Esophagus squamous epithelium (tissue), 5 donors: ENCODE measurements at regions not wholly inside any gene's neighbourhood (a gene's known extent, or its start where the extent isn't known, plus 50 kb on each side); places are given as distances from the start of the nearest gene placed in this dataset.

ENCODE experiments used
- DNase-seq: peaks from one replicate; lab custom pipeline; 2025; lab: John Stamatoyannopoulos, UW
- H3K27ac ChIP-seq, 4 donors: fragments of 200-600 bp; sonication (generic); one replicate each; pipeline ENCODE4 v1.5.1; 2016 to 2019; ENCODE audit warnings: mild to moderate bottlenecking in 1 of 4
- H3K27me3 ChIP-seq, 4 donors: fragments of 200-600 bp; sonication (generic); 1 replicate in 3 of 4; 2 replicates in 1 of 4; pipeline versions ENCODE4 v1.5.1 to v1.6.0; 2017 to 2021; ENCODE audit warnings: antibody characterized with exemption in 1 of 4
- H3K36me3 ChIP-seq, 3 donors: fragments of 200-600 bp; sonication (generic); one replicate each; pipeline ENCODE4 v1.5.1; 2016 to 2019
- H3K4me1 ChIP-seq, 3 donors: fragments of 200-600 bp; sonication (generic); one replicate each; pipeline ENCODE4 v1.5.1; 2017 to 2019
- H3K4me3 ChIP-seq, 4 donors: fragments of 200-600 bp; sonication (generic); 1 replicate in 3 of 4; 2 replicates in 1 of 4; pipeline ENCODE4 v1.5.1; 2016 to 2019; ENCODE audit warnings: mild to moderate bottlenecking in 2 of 4, moderate library complexity in 1 of 4
- H3K9me3 ChIP-seq, 3 donors: fragments of 200-600 bp; sonication (generic); one replicate each; pipeline ENCODE4 v1.5.1; 2016 to 2019
- POLR2A ChIP-seq, 4 donors: fragments of 450-650 bp; IDR thresholded peaks; one replicate each; pipeline ENCODE4 v1.6.1; 2017; ENCODE audit warnings: antibody characterized with exemption in 4 of 4, mild to moderate bottlenecking in 4 of 4, moderate library complexity in 3 of 4
- WGBS, 2 donors: methylation state at CpG; one replicate each; pipeline ENCODE4 v1.1.5; 2018; 5-methylcytosine and 5-hydroxymethylcytosine counted together
- intact Hi-C: fragments of 100-400 bp; cut with DNase I; formaldehyde crosslinking; loops from one replicate; pipeline ENCODE4 v1.15.0; 2022
- TF ChIP-seq, protein P1 (sequence below), 6 experiments: fragments of 450-650 bp in 4 of 6; fragments of 200-600 bp in 2 of 6; sonication (generic) in 2 of 6; IDR thresholded peaks; one replicate each; pipeline ENCODE4 v1.5.1; 2016 to 2019; ENCODE audit warnings: antibody characterized with exemption in 6 of 6, mild to moderate bottlenecking in 4 of 6, moderate library complexity in 4 of 6
- donor health status: DM: yes; HTN: yes; CAD: no.

DNA sequence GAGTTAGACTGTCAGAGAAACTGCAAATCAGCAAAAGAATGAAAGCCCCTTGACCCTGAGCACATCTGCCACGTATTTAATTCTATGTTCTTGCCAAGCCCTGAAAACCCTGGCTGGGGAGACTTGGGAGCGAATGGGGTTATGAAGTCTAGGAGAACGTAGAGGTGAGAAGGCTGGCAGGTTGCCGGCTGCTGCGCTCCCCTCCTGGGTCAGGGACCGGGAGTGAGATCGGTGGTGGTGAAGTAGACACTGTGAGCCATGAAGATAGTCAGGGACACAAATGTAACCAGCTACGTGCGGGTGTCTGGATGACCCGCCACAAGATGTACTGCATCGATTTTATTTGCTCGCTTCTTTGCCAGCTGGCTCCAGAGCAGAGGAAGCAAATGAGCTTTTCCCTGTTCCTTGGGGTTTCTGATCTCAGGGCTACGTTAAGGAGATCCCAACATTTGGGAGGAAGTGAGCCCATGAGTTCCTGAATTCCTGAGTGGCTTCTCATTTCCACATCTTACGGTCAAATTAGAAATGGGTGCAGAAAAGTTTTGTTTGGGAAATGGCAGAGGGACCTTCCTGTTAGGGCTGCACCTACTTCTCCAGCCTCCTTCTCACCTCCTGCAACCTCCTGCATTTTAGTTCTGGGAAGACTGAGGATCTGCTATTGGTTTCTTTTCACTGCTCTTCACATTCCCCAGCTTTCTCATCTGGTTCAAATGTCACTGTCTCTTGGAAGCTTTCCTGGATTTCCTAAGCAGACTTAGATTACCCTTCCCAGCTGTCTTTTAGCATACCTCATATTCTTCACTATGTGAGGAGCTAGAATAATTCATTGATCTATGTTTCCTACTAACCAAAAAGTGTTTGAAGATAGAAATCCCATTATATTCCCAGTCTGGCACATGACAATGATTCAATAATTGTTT lies 360.6 kb downstream of the ZNF521 start:
- no peaks in the 10 kb centered on the region for H3K27me3 ChIP-seq
- no peak for TF ChIP-seq POLR2A (IDR thresholded peaks at IDR 0.05)
- TF ChIP-seq, protein P1, sequence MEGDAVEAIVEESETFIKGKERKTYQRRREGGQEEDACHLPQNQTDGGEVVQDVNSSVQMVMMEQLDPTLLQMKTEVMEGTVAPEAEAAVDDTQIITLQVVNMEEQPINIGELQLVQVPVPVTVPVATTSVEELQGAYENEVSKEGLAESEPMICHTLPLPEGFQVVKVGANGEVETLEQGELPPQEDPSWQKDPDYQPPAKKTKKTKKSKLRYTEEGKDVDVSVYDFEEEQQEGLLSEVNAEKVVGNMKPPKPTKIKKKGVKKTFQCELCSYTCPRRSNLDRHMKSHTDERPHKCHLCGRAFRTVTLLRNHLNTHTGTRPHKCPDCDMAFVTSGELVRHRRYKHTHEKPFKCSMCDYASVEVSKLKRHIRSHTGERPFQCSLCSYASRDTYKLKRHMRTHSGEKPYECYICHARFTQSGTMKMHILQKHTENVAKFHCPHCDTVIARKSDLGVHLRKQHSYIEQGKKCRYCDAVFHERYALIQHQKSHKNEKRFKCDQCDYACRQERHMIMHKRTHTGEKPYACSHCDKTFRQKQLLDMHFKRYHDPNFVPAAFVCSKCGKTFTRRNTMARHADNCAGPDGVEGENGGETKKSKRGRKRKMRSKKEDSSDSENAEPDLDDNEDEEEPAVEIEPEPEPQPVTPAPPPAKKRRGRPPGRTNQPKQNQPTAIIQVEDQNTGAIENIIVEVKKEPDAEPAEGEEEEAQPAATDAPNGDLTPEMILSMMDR (IDR thresholded peaks at IDR 0.05), result no peak
- no peak for DNase-seq

DNA sequence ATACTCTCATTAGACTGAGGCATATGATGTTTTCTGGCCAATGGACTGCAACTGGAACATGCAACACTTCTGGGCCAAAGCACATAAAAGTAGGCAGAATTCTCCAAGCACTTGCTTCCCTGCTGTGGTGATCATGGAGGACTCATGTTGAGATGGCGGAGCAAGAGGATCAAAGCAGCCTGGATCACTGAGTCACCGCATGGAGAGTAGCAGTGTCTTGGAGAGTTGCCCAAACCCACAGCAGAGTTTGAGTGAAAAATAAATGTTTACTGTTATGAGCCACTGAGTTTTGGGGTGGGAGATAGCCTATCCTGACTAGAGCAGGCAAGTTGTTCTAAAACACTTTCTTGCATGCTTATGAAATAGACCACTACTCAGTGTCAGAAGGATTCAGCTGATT lies 359.5 kb downstream of the ZNF521 start:
- H3K27me3 ChIP-seq, result no peaks in the 10 kb centered on the region
- H3K4me3 ChIP-seq, result no peak overlapping the region
- no peak overlapping the region for H3K27ac ChIP-seq
- H3K9me3 ChIP-seq, result no peaks in the 10 kb centered on the region
- WGBS, 2 donors, result 93% methylated on average over 2 of the region's 2 CpGs
- no peaks in the 10 kb centered on the region for H3K36me3 ChIP-seq
- TF ChIP-seq POLR2A (IDR thresholded peaks at IDR 0.05), result no peak
- intact Hi-C loops, result no loop called here
- H3K4me1 ChIP-seq, result peaks cover 0 to 10% (median 0%) of the 10 kb centered on the region in 3 donors
- DNase-seq, result no peak

More for the DNA sequence above, 360.6 kb downstream of the ZNF521 start:
- no peak overlapping the region for H3K4me3 ChIP-seq
- peaks cover 0 to 20% (median 0%) of the 10 kb centered on the region in 3 donors for H3K4me1 ChIP-seq
- H3K36me3 ChIP-seq, result no peaks in the 10 kb centered on the region
- H3K27ac ChIP-seq, result no peak overlapping the region
- intact Hi-C loops, result no loop called here
- H3K9me3 ChIP-seq, result no peaks in the 10 kb centered on the region
- 77% methylated on average over 12 of the region's 14 CpGs for WGBS, 2 donors

DNA sequence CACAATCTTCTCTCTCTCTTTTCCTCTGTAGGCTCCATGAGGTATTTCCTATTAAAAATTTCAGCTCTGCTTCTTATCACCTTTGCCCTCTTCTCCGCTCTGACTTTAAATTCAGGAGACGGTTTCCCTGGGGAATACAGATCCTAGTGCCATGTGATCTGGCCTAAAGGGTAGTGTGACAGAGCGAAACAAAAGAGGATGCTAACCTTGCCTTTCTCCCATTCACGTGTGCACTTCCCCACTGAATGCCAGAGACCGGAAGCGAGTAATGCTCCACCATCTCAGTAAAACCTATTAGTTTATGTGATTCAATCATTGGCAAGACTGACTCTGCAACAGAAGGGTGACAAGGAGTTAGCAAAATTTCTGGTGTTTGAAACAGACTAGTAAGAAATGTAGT lies 358.3 kb downstream of the ZNF521 start:
- 86% methylated on average over 6 of the region's 6 CpGs for WGBS, 2 donors
- no peak for TF ChIP-seq POLR2A (IDR thresholded peaks at IDR 0.05)
- TF ChIP-seq, protein P1 (IDR thresholded peaks at IDR 0.05), result no peak

DNA sequence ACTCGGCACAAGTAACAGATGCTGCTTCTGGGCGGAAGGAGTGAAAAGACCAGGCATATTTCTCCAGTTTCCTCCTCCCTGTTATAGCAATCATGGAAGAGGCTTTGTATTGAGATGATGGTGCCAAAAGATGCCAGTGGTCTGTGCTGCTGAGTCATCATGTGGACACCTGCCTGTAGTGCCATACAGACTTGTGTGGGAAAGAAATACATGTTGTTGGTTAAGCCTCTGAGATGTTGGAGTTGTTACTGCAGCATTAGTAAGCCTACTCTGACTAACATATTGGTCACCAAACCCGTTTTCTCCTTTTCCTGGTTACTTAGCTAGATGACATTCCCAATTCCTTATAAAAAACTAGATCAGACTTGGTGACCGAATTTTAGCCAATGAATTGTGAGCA lies 356.9 kb downstream of the ZNF521 start:
- Histone ChIP-seq H3K4me1 (no peaks in the 10 kb centered on the region), H3K9me3 (peaks cover 0 to 4% (median 0%) of the 10 kb centered on the region in 3 donors), H3K36me3 (no peaks in the 10 kb centered on the region), H3K27me3 (no peaks in the 10 kb centered on the region), H3K4me3 (no peak overlapping the region), H3K27ac (no peak overlapping the region)
- no peak for DNase-seq
- TF ChIP-seq, protein P1 (IDR thresholded peaks at IDR 0.05), result no peak
- no peak for TF ChIP-seq POLR2A (IDR thresholded peaks at IDR 0.05)
- 66 to 68% methylated on average over 4 of the region's 4 CpGs for WGBS, 2 donors
- intact Hi-C loops, result no loop called here

More for the DNA sequence above, 358.3 kb downstream of the ZNF521 start:
- no peaks in the 10 kb centered on the region for H3K27me3 ChIP-seq
- no peaks in the 10 kb centered on the region for H3K9me3 ChIP-seq
- DNase-seq, result no peak
- intact Hi-C loops, result no loop called here
- H3K4me3 ChIP-seq, result no peak overlapping the region
- H3K27ac ChIP-seq, result no peak overlapping the region
- no peaks in the 10 kb centered on the region for H3K4me1 ChIP-seq
- H3K36me3 ChIP-seq, result no peaks in the 10 kb centered on the region

DNA sequence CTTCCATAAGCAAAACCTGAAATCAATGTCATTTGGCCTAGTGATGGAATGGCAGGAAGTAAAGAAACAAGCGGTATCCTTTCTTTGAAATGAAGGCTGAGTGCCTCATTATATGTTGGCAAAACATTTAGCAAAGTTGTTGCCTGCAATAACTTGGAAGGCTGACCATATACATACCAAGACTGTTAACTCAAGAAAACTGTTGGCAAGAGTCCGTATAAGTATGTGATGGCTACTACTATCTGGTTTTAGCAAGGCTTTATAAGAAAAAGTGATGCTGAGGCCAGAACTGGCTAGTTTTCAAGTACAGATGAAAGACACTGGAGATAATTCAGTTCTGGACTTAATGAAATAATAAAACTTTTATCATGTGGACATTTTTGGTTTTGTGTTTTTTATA lies 356.2 kb downstream of the ZNF521 start:
- intact Hi-C loops, result no loop called here
- no peaks in the 10 kb centered on the region for H3K27me3 ChIP-seq
- no peak for DNase-seq
- no peaks in the 10 kb centered on the region for H3K4me1 ChIP-seq
- no peak overlapping the region for H3K27ac ChIP-seq
- H3K4me3 ChIP-seq, result no peak overlapping the region
- WGBS, 2 donors, result 81 to 91% methylated on average over 2 of the region's 2 CpGs
- TF ChIP-seq POLR2A (IDR thresholded peaks at IDR 0.05), result no peak
- TF ChIP-seq, protein P1 (IDR thresholded peaks at IDR 0.05), result no peak
- H3K36me3 ChIP-seq, result no peaks in the 10 kb centered on the region
- H3K9me3 ChIP-seq, result peaks cover 0 to 4% (median 0%) of the 10 kb centered on the region in 3 donors
